A673 (cell line): ENCODE measurements at regions not wholly inside any gene's neighbourhood (a gene's known extent, or its start where the extent isn't known, plus 50 kb on each side); places are given as distances from the start of the nearest gene placed in this dataset.

Experiments used
- BruUV-seq: library from RNA; stranded (reverse); fragments of 400-500 nt; replicated peaks from 2 replicates; lab custom pipeline; 2021; lab: Mats Ljungman, UMichigan
- CTCF ChIA-PET: fragments of 300-600 bp; sonication (Branson Sonifier 250); formaldehyde crosslinking; loops from one replicate; lab custom pipeline; 2022; ENCODE audit warnings: antibody characterized with exemption; lab: Charles Lee
- POLR2A ChIA-PET: fragments of 300-600 bp; sonication (Branson Sonifier 250); formaldehyde crosslinking; loops from one replicate; lab custom pipeline; 2022; ENCODE audit warnings: antibody characterized with exemption; ENCODE audit not compliant: low non-redundant PET; lab: Charles Lee
- DNase-seq: peaks from one replicate; pipeline ENCODE4 v3.0.0-alpha.2; 2015; ENCODE audit warnings: low spot score
- H3K27ac ChIP-seq: fragments of 200-600 bp; sonication (generic); 2 replicates; pipeline ENCODE4 v1.5.1; 2016; ENCODE audit warnings: mixed run types, low read depth, mild to moderate bottlenecking, mixed read lengths, antibody characterized with exemption, low read length; ENCODE audit not compliant: poor library complexity, severe bottlenecking
- H3K27me3 ChIP-seq: fragments of 200-600 bp; sonication (generic); replicated peaks from 2 replicates; pipeline ENCODE4 v1.6.1; 2017; ENCODE audit warnings: mixed run types, low read depth, mild to moderate bottlenecking, mixed read lengths, antibody characterized with exemption, low read length; ENCODE audit not compliant: insufficient read depth, poor library complexity
- H3K36me3 ChIP-seq: fragments of 200-600 bp; sonication (generic); 2 replicates; pipeline ENCODE4 v1.6.1; 2016; ENCODE audit warnings: mixed run types, mild to moderate bottlenecking, mixed read lengths, antibody characterized with exemption, low read length; ENCODE audit not compliant: insufficient read depth, poor library complexity, severe bottlenecking
- H3K4me1 ChIP-seq: fragments of 200-600 bp; sonication (generic); 2 replicates; pipeline ENCODE4 v1.6.1; 2017; ENCODE audit warnings: mixed run types, mild to moderate bottlenecking, mixed read lengths, antibody characterized with exemption, low read length; ENCODE audit not compliant: insufficient read depth, poor library complexity, severe bottlenecking
- H3K4me3 ChIP-seq: fragments of 200-600 bp; sonication (generic); 2 replicates; pipeline ENCODE4 v1.5.1; 2016; ENCODE audit warnings: low read depth, mixed run types, mild to moderate bottlenecking, mixed read lengths, low read length; ENCODE audit not compliant: poor library complexity, severe bottlenecking
- H3K9me3 ChIP-seq: fragments of 200-600 bp; sonication (generic); 2 replicates; pipeline ENCODE4 v1.6.1; 2016; ENCODE audit warnings: mixed run types, low read depth, mild to moderate bottlenecking, mixed read lengths, antibody characterized with exemption, low read length; ENCODE audit not compliant: poor library complexity, severe bottlenecking
- CTCF ChIP-seq: fragments of 300-800, 200-600 bp; sonication (generic); conservative IDR thresholded peaks from 2 replicates; pipeline ENCODE4 v1.5.1; 2017; ENCODE audit warnings: low read depth, mild to moderate bottlenecking, antibody characterized with exemption, low read length, moderate library complexity, mixed read lengths
- EZH2 ChIP-seq: fragments of 200-600 bp; sonication (generic); IDR thresholded peaks from 2 replicates; pipeline ENCODE4 v1.6.1; 2017; ENCODE audit warnings: borderline replicate concordance, low read depth, mild to moderate bottlenecking, mixed read lengths, antibody characterized with exemption, low read length; ENCODE audit not compliant: poor library complexity, severe bottlenecking
- intact Hi-C: fragments of 100-400 bp; cut with micrococcal nuclease; formaldehyde crosslinking; loops from one replicate; pipeline ENCODE4 v1.10.0; 2022; ENCODE audit not compliant: unreplicated experiment

DNA sequence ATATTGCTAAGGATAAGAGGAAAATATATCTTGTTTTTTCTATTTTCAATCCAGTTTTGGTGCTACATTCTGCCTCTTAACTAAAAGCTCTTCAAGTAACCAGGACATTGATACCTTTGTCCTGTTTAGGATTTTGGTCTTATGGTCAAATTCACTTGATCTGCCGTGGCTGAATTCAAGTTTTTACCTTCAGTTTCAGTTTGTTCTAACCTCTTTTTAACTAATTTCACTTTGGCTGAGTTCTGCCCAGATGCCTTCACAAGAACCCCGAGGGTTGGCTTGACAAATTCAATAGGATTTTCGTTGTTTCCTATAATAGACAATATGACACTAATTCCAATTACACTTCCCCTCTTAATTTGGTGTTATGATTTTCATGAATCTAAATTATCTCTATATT lies 84.5 kb upstream of the C1orf21 start:
- H3K4me3 ChIP-seq: no peak overlapping the region
- no TSS peak for BruUV-seq
- no peak overlapping the region for H3K27ac ChIP-seq
- DNase-seq: no peak
- no peak for TF ChIP-seq EZH2
- no peak for TF ChIP-seq CTCF
- H3K4me1 ChIP-seq: peaks cover 28% of the 10 kb centered on the region
- H3K9me3 ChIP-seq: no peaks in the 10 kb centered on the region
- CTCF ChIA-PET: no interaction called here
- no peaks in the 10 kb centered on the region for H3K36me3 ChIP-seq
- no peaks in the 10 kb centered on the region for H3K27me3 ChIP-seq
- POLR2A ChIA-PET: no interaction called here
- intact Hi-C loops: no loop called here

- no peak for DNase-seq
- ChIA-PET POLR2A (interaction anchor here (0.6 kb wide), 1 partner anchor 415 kb away, joined by 3 read pairs; no protein-coding TSS in a partner anchor), CTCF (no interaction called here)
- Histone ChIP-seq H3K36me3 (no peaks in the 10 kb centered on the region), H3K27ac (no peak overlapping the region), H3K27me3 (no peaks in the 10 kb centered on the region), H3K4me1 (no peaks in the 10 kb centered on the region), H3K4me3 (no peak overlapping the region), H3K9me3 (no peaks in the 10 kb centered on the region)
- TF ChIP-seq EZH2 (no peak), CTCF (no peak)
- no TSS peak for BruUV-seq
- intact Hi-C loops: no loop called here
These were observed 76.5 kb upstream of the C1orf21 start for GRCh38 chr1:184310157-184310819.

DNA sequence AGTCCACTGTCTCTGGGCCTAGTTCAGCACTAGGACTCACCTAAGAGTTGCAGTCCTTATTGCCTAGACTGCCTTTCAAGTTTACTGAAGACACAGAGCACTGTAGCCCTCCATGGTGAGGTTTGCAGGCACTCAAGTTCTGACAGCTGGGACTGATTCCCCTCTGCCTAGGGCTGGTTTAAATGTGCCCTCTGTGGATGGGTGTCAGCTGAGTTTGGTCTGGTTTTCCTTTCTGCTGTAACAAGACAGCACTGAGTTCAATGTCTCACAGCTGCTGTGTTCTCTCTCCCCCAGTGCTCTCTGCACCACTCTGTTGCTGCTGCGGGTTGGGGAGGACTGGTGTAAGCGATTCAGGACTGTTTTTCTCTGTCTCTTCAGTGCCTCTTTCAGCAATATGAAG lies 75.2 kb upstream of the C1orf21 start:
- H3K4me3 ChIP-seq: no peak overlapping the region
- H3K4me1 ChIP-seq: no peaks in the 10 kb centered on the region
- intact Hi-C loops: no loop called here
- H3K9me3 ChIP-seq: no peaks in the 10 kb centered on the region
- H3K27ac ChIP-seq: no peak overlapping the region
- no peak for TF ChIP-seq CTCF
- no peak for TF ChIP-seq EZH2
- BruUV-seq: no TSS peak
- DNase-seq: no peak
- ChIA-PET POLR2A (no interaction called here), CTCF (no interaction called here)
- no peaks in the 10 kb centered on the region for H3K27me3 ChIP-seq
- H3K36me3 ChIP-seq: no peaks in the 10 kb centered on the region
